HG03565 (cell line): ENCODE measurements at regions not wholly inside any gene's neighbourhood (a gene's known extent, or its start where the extent isn't known, plus 50 kb on each side); places are given as distances from the start of the nearest gene placed in this dataset.

Experiments
- ATAC-seq: cut with Tn5 transposase; IDR thresholded peaks from one replicate; pipeline ENCODE4 v1.9.1; 2021; ENCODE audit warnings: mild to moderate bottlenecking, moderate library complexity; ENCODE audit not compliant: unreplicated experiment

DNA sequence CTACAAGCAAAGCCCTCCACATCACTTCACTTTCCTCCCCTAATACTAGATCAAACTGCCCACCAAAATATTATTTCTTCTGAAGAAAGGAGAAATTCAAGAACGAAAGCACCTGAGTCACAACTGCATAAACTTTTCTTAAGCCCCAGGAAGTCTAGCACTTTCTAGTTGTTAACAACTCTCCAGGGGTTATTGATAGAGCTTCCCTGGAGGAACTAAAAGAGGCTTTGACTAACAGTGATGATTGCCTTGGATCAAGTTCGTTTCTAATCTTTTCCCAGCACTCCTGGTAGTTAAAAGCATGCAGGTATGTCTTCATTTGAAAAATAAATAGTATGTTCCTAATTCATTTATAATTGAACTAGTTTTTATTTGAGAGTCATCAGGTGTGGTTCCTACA, 917.0 kb downstream of the TUSC7 start:
- ATAC-seq = no peak

DNA sequence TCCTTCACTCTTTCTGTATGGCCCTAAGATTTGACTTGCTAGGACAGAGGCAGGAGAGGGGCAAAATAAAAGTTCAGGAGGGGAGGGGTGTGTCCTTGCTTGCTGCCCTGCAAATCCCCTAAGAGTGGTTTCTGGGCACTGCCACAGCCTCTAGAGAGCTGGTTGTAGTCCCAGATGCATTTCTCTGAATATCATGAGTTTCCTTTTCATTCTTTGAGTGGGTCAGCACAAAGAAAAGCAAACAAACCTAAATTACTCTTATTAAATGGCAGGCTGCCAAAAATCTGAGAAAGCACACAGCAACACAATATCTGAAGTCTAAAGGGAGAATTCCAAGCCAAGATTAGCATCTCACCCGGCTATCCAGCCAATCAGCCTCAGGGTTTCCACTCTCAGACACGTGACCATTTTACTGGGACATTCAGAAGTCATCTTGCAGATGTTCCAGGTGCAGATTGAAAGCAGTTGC, 919.3 kb downstream of the TUSC7 start:
- no peak for ATAC-seq

GRCh38 chr3:117629505-117629904, 919.9 kb downstream of the TUSC7 start:
- ATAC-seq = no peak

DNA sequence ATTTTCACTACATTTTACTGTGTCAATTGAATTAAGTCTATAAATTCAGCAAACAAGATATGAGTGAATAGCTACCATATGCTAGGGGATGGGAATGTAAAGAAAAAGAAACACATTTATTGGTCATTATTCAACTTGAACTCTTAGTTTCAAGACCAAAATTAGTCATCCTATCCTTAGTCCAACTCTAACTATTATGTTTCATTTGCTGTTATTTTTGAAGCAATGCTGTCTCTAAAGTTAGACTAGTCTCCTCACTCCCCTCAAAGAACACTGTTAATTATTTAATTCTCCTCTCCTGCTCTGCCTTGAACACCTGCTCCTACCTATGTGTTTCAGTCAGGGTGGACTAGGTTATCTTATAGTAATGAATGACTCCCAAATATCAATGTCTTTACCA, 920.9 kb downstream of the TUSC7 start:
- ATAC-seq = peak; percentile 57

DNA sequence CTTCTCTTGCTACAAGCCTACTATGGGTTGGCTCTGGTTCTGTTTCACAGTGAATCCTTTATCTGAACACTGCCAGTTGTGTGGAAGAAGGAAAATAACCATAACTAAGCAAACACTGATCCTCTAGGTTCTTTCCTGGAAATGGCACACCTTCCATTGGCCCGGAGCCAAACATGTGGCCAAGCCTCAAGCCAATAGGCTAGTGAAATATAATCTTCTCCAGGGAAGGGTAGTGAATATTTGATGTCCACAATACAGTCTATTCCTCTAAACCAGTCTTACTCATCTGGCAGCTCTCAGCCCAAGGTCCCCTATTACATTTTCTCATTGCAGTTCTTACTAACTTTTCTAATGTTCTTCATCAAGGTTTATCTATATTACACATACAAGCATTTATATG, 921.3 kb downstream of the TUSC7 start:
- no peak for ATAC-seq

DNA sequence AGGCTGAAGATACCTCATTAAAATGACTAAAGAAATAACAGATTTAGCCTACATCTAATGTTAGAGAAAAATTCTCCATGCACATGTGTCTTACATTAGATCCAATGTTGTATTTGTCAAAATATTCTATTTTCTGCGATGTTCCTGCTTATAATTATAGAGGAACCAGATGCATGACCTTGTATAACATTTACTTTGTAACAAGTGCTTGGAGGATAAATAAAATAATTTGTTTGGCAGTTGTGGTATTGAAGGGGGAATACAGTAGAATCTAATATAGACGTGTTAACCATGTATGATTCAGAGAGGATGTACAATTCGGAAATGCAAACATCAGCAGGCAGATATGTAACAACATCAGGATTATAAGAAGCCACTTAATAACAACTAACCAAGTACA, 922.2 kb downstream of the TUSC7 start:
- no peak for ATAC-seq

- no peak for ATAC-seq
Measured at GRCh38 chr3:117632191-117632590, 922.6 kb downstream of the TUSC7 start.

GRCh38 chr3:117633207-117633606, 923.6 kb downstream of the TUSC7 start:
- ATAC-seq = no peak

DNA sequence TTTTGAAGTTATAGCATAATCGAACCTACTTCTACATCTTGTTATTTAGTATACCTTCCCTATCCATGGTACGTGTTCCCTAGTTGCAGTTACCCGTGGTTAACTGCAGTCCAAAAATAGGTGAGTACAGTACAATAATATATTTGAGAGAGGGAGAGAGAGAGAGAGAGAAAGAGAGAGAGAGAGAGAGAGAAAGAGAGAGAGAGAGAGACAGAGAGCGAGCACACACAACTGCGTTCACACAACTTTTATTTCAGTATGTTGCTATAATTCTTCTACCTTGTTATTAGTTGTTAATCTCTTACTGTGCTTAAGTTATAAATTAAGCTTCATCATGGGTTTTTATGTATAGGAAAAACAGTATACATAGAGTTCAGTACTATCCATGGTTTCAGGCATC, 928.1 kb downstream of the TUSC7 start:
- no peak for ATAC-seq

GRCh38 chr3:117644203-117644602, 934.6 kb downstream of the TUSC7 start:
- ATAC-seq = no peak

- ATAC-seq = no peak
Measured at GRCh38 chr3:117645561-117646242, 936.1 kb downstream of the TUSC7 start.

- no peak for ATAC-seq
Measured at GRCh38 chr3:117647435-117647834, 937.9 kb downstream of the TUSC7 start.

DNA sequence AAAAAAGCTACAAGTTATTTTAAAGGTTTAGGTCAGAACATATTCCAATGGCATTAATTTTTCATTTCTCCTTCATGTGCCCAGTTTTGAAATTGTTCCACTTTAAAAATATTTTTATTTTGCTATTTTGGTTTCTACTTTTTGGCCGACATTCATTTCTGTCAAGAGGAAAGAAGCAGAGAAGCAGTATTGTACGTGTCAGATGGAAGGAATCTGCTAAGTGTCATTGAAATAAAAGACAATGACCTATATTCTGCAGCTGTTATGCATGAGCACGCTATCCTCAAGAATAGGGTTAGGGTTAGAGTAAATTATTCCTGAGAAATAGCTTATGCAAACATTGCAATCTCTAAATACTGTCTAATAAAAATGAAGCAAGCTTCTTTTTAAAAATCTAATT, 941.7 kb downstream of the TUSC7 start:
- ATAC-seq = no peak

- no peak for ATAC-seq
Measured at GRCh38 chr3:117656391-117656790, 946.8 kb downstream of the TUSC7 start.

DNA sequence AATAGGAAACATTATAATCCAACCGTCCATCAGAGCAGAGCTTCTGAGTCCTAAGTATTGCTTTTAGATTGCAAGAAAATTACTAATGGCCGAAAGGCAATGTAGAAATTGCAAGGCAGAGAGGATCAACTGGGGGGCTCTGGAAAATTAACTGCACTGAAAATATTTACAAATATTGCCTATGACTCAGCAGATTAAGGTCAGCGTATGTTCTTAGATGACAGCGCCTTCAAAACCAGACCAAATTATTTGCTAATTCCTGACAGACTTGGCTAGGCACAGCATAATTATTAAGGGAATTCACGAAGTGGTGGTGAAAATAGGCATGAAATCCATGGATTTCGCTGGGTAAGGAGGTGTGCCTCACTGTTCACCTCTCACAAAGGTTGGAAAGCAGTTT, 947.7 kb downstream of the TUSC7 start:
- no peak for ATAC-seq

- ATAC-seq = no peak
Measured at GRCh38 chr3:117660941-117661817, 951.6 kb downstream of the TUSC7 start.

DNA sequence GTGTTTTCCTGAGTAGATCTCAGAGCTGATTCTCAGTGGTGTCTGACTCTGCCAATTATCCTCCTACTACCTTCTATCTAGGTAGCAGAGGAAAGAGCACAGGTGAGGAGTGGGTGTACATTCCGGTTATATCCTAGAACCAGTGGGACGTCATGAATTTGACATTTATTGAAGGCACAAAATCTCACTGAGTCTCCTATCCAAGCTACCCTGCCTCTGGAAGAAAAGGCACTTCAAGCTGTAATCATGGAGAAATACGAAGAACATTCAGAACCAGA, 952.2 kb downstream of the TUSC7 start:
- ATAC-seq = no peak

DNA sequence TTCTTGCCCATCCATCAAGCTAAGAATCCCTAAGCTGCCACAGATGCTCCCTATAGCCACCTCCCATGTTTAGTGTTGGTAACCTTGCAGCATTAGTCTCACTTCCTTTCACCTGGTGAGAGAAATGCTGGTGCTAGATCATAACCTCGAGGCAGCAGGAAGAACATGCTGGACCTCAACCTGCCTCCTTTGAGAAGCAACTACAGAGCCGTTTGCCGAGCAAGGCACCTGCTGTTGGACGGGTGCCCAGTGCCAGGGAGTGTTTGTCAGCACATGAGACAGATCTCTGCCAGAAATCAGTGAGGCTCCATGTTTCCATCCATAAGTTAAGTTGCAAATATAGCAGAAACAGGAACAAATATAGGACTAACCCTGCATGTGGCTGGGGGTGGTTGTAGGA, 955.7 kb downstream of the TUSC7 start:
- no peak for ATAC-seq

GRCh38 chr3:117666325-117666724, 956.7 kb downstream of the TUSC7 start:
- ATAC-seq = no peak

GRCh38 chr3:117666812-117667211, 957.2 kb downstream of the TUSC7 start:
- ATAC-seq = no peak

GRCh38 chr3:117669774-117670173, 960.2 kb downstream of the TUSC7 start:
- no peak for ATAC-seq

- ATAC-seq = no peak
Measured at GRCh38 chr3:117671722-117672318, 962.2 kb downstream of the TUSC7 start.
